Lower leg skin (tissue), 3 donors: ENCODE measurements at regions not wholly inside any gene's neighbourhood (a gene's known extent, or its start where the extent isn't known, plus 50 kb on each side); places are given as distances from the start of the nearest gene placed in this dataset.

Experiments used
- CTCF ChIP-seq, 3 donors: fragments of 450-650 bp; IDR thresholded peaks; one replicate each; pipeline ENCODE4 v1.5.1; 2016; ENCODE audit warnings: antibody characterized with exemption in 3 of 3, mild to moderate bottlenecking in 3 of 3, moderate library complexity in 2 of 3
- POLR2A ChIP-seq, 2 donors: fragments of 450-650 bp; IDR thresholded peaks; one replicate each; pipeline ENCODE4 v1.6.1; 2016 to 2017; ENCODE audit warnings: antibody characterized with exemption in 2 of 2, mild to moderate bottlenecking in 1 of 2, moderate library complexity in 1 of 2

DNA sequence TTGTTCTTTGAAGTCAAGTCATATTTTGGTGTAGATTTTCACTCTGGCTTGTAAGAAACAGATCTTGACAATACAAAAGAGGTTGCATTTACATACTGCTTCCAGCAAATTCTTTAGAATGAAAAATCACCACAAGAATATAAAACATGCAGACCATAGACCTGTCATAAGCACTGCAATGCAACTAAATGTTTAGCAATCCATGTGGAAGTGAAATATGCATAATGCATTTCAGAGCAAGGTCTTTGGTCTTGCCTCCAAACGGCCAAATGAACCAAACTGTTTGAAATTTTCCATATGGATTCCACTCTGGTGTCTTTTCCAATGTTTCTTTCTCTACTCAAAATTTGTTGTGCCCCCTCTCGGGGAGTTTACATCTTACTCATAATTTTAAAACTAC is 271.0 kb upstream of the CDH20 start:
- no peak for TF ChIP-seq CTCF (IDR thresholded peaks at IDR 0.05)
- TF ChIP-seq POLR2A (IDR thresholded peaks at IDR 0.05): no peak
